ENCODE measurements at regions not wholly inside any gene's neighbourhood (a gene's known extent, or its start where the extent isn't known, plus 50 kb on each side); places are given as distances from the start of the nearest gene placed in this dataset.

- Histone ChIP-seq H3K27ac (ENCODE audit: low read length) (no peak overlapping the region), H3F3A (ENCODE audit: low read length, unreplicated experiment) (peaks cover 4% of the 10 kb centered on the region), H3K4me1 (ENCODE audit: insufficient read depth, low read length) (peaks cover 29% of the 10 kb centered on the region), H3K9me3 (ENCODE audit: low read length) (no peaks in the 10 kb centered on the region), H3K79me2 (ENCODE audit: low read length) (no peaks in the 10 kb centered on the region), H3K36me3 (ENCODE audit: low read depth, low read length) (no peaks in the 10 kb centered on the region), H3K4me3 (ENCODE audit: low read length) (no peak overlapping the region), H3K27me3 (ENCODE audit: low read length) (no peaks in the 10 kb centered on the region), H3K4me2 (ENCODE audit: low read length) (no peak overlapping the region), H4K20me1 (ENCODE audit: low read length) (no peaks in the 10 kb centered on the region), H3K9ac (ENCODE audit: low read length) (no peak overlapping the region), H2AFZ (ENCODE audit: low read length) (no peak overlapping the region), H3K9me2 (replicated peaks; ENCODE audit: low read length) (no peaks in the 10 kb centered on the region)
- BruUV-seq (replicated peaks): no TSS peak
- intact Hi-C loops (cut with micrococcal nuclease): loop anchor here (5.0 to 10.0 kb wide), 4 partner anchors 152 to 819 kb away; no protein-coding TSS in a partner anchor
- no peak for ATAC-seq
- DNase-seq: no peak
- ChIA-PET CTCF (no interaction called here), POLR2A (ENCODE audit: unreplicated experiment) (no interaction called here)
- TF ChIP-seq EZH2phosphoT487 (IDR thresholded peaks at IDR 0.05; ENCODE audit: borderline replicate concordance, low read length) (no peak), CTCF (conservative IDR thresholded peaks at IDR 0.05; ENCODE audit: low read depth, low read length) (no peak), EZH2 (IDR thresholded peaks at IDR 0.05; ENCODE audit: low read length, unreplicated experiment) (no peak)
These were observed 499.0 kb upstream of the KLF6 start for GRCh38 chr10:4283846-4284610.

- no peaks in the 10 kb centered on the region for H3K36me3 ChIP-seq (ENCODE audit: low read depth, low read length)
- H3K4me2 ChIP-seq (ENCODE audit: low read length): no peak overlapping the region
- ATAC-seq (no peak), DNase-seq (no peak)
- no peaks in the 10 kb centered on the region for H3K27me3 ChIP-seq (ENCODE audit: low read length)
- no peak overlapping the region for H2AFZ ChIP-seq (ENCODE audit: low read length)
- H4K20me1 ChIP-seq (ENCODE audit: low read length): no peaks in the 10 kb centered on the region
- POLR2A ChIA-PET (ENCODE audit: unreplicated experiment): no interaction called here
- CTCF ChIA-PET: no interaction called here
- intact Hi-C loops (cut with micrococcal nuclease): loop anchor here (5.0 to 10.0 kb wide), 4 partner anchors 150 to 818 kb away; no protein-coding TSS in a partner anchor
- H3K27ac ChIP-seq (ENCODE audit: low read length): no peak overlapping the region
- no peak overlapping the region for H3K4me3 ChIP-seq (ENCODE audit: low read length)
- no peak overlapping the region for H3K9ac ChIP-seq (ENCODE audit: low read length)
- peaks cover 29% of the 10 kb centered on the region for H3K4me1 ChIP-seq (ENCODE audit: insufficient read depth, low read length)
- H3K79me2 ChIP-seq (ENCODE audit: low read length): no peaks in the 10 kb centered on the region
- no peaks in the 10 kb centered on the region for H3K9me3 ChIP-seq (ENCODE audit: low read length)
- peaks cover 4% of the 10 kb centered on the region for H3F3A ChIP-seq (ENCODE audit: low read length, unreplicated experiment)
- H3K9me2 ChIP-seq (replicated peaks; ENCODE audit: low read length): no peaks in the 10 kb centered on the region
- no peak for TF ChIP-seq CTCF (conservative IDR thresholded peaks at IDR 0.05; ENCODE audit: low read depth, low read length)
- no TSS peak for BruUV-seq (replicated peaks)
These were observed 497.5 kb upstream of the KLF6 start for GRCh38 chr10:4282496-4282895.

- Histone ChIP-seq H4K20me1 (ENCODE audit: low read length) (no peaks in the 10 kb centered on the region), H3K4me1 (ENCODE audit: insufficient read depth, low read length) (peaks cover 29% of the 10 kb centered on the region), H3K9ac (ENCODE audit: low read length) (peak overlapping the region; percentile 80), H3K36me3 (ENCODE audit: low read depth, low read length) (no peaks in the 10 kb centered on the region), H2AFZ (ENCODE audit: low read length) (peak overlapping the region; percentile 45), H3K4me3 (ENCODE audit: low read length) (peak overlapping the region; percentile 24; the same call in 1 of the 2 replicates), H3K9me2 (replicated peaks; ENCODE audit: low read length) (no peaks in the 10 kb centered on the region), H3K79me2 (ENCODE audit: low read length) (no peaks in the 10 kb centered on the region), H3F3A (ENCODE audit: low read length, unreplicated experiment) (peaks cover 4% of the 10 kb centered on the region), H3K9me3 (ENCODE audit: low read length) (no peaks in the 10 kb centered on the region), H3K4me2 (ENCODE audit: low read length) (peak overlapping the region; percentile 76), H3K27ac (ENCODE audit: low read length) (peak overlapping the region; percentile 100), H3K27me3 (ENCODE audit: low read length) (no peaks in the 10 kb centered on the region)
- no peak for TF ChIP-seq EZH2 (IDR thresholded peaks at IDR 0.05; ENCODE audit: low read length, unreplicated experiment)
- TF ChIP-seq EZH2phosphoT487 (IDR thresholded peaks at IDR 0.05; ENCODE audit: borderline replicate concordance, low read length): no peak
- no peak for TF ChIP-seq CTCF (conservative IDR thresholded peaks at IDR 0.05; ENCODE audit: low read depth, low read length)
- ChIA-PET CTCF (no interaction called here), POLR2A (ENCODE audit: unreplicated experiment) (interaction anchor here (0.7 kb wide), 1 partner anchor 286 kb away, joined by 3 read pairs; no protein-coding TSS in a partner anchor)
- intact Hi-C loops (cut with micrococcal nuclease): loop anchor here (1.0 to 10.0 kb wide), 9 partner anchors 63 to 817 kb away; no protein-coding TSS in a partner anchor
- DNase-seq (peak; percentile 54), ATAC-seq (peak; percentile 41)
- BruUV-seq (replicated peaks): TSS peak; percentile 79
These were observed 496.3 kb upstream of the KLF6 start for GRCh38 chr10:4281190-4281825.

Measured in PC-3 (cell line).